ENCODE measurements at regions not wholly inside any gene's neighbourhood (a gene's known extent, or its start where the extent isn't known, plus 50 kb on each side); places are given as distances from the start of the nearest gene placed in this dataset.

GRCh38 chr1:5423109-5423508, 569.1 kb downstream of the NPHP4 start:
- no peak for DNase-seq (ENCODE audit: low read depth in 2 of 2)

DNA sequence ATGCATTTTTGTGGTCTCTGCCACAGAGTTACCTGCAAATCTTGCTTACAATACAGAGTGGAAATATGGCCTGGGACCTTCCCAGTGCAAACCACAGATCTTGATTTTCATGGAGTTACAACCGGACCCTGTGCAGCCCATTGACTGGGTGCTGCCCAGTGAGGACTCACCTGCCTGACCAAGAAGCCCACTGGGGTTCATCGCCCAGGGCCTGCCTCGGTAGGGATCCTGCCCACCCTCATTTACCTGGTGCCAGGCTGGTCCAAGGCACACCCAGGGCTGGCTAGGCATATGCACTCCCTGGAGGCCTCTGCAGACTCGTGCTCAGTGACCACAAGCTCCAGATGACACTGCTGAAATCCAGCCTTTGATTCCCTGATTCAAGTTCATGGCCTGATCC, 572.7 kb downstream of the NPHP4 start:
- no peak for DNase-seq (ENCODE audit: low read depth in 2 of 2)

- DNase-seq (ENCODE audit: low read depth in 2 of 2): no peak
Observed at GRCh38 chr1:5416518-5416917, 575.7 kb downstream of the NPHP4 start.

DNA sequence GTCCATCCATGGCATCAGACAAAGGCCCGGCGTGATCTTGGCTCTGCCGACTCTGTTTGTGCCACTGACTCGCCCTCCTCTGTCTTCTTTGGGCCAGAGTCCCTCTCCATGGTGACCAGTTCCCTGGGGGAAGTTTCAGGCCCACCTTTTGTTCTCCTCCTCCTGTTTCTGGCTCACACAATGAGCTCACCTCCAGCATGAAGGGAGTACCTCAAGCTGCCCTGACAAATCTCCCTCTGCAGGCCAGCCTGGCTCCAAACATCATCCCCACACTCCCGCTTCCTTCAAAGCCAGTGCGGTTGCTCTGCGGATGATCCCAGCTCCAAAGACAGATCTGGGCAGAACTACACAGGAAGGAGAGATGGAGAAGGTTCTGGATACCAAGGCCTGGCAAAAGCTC, 576.6 kb downstream of the NPHP4 start:
- no peak for DNase-seq (ENCODE audit: low read depth in 2 of 2)

GRCh38 chr1:5410652-5411051, 581.6 kb downstream of the NPHP4 start:
- DNase-seq (ENCODE audit: low read depth in 2 of 2): no peak

- no peak for DNase-seq (ENCODE audit: low read depth in 2 of 2)
Observed at GRCh38 chr1:5408401-5408800, 583.8 kb downstream of the NPHP4 start.

- DNase-seq (ENCODE audit: low read depth in 2 of 2): no peak
Observed at GRCh38 chr1:5405263-5405662, 587.0 kb downstream of the NPHP4 start.

DNA sequence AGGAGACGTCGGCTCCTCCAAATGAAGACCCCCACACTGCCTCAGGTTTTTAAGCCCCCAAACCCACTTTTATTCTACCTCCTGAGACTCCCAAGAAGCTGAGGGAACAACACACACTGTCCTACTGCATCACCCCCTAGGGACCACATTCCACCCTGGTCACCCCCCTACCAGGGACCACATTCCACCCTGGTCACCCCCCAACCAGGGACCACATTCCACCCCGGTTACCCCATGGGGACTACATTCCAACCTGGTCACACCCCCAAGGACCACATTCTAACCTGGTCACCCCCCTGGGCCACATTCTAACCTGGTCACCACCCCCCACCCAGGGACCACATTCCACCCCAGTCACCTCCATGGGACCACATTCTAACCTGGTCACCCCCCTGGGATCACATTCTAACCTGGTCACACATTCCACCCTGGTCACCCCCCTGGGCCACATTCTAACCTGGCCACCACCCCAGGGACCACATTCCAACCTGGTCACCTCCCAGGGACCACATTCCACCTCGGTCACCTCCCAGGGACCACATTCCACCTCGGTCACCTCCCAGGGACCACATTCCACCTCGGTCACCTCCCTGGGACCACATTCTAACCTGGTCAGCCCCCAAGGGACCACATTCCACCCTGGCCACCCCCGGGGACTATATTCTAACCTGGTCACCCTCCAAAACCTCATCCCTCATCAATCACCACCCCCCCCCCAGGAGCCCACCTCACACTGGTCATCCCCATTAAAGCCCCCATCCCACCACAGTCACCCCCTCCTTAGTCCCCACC, 587.6 kb downstream of the NPHP4 start:
- no peak for DNase-seq (ENCODE audit: low read depth in 2 of 2)

GRCh38 chr1:5403935-5404334, 588.3 kb downstream of the NPHP4 start:
- no peak for DNase-seq (ENCODE audit: low read depth in 2 of 2)

DNA sequence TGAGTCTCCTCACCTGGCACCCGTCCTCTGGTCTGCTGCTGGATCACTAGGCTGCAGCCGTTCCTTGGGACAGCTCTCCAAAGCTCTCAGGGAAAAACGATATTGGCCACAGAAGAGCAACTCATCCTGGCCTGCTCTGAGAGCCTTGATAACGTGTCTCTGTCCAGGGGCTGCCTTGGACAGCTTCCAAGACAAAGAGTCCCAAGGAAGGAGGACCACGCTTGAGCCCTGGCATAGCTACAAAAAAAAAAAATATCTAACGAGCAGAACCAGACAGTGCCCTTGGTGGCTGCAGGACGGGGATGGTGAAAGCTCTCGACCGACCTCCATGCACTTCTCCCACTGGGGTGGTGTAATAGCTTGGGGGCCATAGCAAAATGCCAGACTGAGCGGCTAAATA, 589.6 kb downstream of the NPHP4 start:
- no peak for DNase-seq (ENCODE audit: low read depth in 2 of 2)

DNA sequence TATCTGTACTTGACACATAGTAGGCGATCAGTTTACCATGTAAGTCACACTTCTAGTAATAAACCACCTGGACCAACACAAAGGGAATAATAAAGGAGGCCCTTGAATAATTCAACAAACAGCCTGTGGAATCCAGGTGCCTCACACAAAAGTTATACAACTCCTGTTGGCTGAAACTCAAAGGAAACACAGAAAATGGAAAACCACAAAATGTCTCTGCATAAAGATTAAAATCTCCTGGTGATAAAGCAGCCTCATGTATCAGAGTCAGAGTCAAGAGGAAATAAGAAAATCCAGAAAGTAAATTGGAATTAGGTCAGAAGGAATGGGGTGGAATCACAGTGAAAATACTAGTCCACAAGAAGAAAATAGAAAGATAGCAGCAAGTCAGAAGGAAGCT, 592.5 kb downstream of the NPHP4 start:
- no peak for DNase-seq (ENCODE audit: low read depth in 2 of 2)

DNA sequence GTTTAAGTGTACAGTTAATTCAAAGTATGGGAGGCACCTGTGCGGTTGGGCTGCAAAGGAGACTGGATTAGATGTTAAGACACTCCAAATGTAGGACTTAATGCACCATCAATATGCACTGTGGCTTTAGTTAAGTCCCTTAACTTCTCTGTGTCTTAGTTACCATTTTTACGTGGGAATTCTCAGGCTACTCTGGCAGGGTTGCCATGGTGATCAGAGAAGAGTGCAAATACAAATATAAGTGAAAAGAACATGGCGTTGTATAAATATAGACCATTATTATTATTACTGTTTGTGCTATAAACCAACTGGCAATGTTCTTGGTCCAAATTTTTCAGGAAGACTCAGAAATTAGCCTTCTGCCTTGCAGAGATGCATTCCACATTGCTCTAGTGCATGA, 595.6 kb downstream of the NPHP4 start:
- no peak for DNase-seq (ENCODE audit: low read depth in 2 of 2)

DNA sequence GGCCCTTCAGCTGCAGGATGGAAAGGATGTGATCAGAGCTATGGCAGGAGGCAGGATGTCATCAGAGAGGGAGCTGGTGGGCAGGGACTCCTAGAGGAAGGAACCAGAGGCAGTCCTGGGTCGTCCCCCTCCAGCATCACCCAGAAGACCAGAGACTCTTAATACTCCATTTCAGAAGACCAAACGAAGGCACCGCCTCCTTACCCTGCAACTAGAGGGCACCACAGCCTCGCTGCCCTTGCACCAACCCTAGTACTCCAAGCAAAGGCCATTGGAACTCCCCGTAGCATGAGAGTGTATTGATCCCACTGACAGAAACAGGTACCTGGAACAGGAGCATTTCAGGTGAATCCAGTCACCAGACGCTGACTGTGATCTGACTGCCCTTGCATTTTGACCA, 598.1 kb downstream of the NPHP4 start:
- no peak for DNase-seq (ENCODE audit: low read depth in 2 of 2)

DNA sequence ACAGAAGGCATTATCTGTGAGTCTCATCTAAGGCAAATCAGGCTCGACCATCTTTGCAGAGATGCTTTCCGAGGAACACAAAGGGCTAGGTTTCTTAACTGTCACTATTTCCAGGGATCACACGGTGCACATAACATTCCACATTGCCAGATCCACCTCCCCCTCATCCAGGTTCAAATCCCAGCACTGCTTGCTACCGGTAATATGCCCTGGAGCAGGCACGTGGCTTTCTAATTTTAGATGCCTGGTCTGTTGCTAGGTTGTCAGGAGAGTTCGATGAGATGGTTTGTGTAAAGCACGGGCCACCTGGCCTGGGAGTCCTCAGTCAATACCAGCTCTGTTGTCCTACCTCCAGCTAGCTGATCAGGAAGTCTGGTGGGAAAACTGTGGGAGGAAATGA, 598.6 kb downstream of the NPHP4 start:
- DNase-seq (ENCODE audit: low read depth in 2 of 2): no peak

DNA sequence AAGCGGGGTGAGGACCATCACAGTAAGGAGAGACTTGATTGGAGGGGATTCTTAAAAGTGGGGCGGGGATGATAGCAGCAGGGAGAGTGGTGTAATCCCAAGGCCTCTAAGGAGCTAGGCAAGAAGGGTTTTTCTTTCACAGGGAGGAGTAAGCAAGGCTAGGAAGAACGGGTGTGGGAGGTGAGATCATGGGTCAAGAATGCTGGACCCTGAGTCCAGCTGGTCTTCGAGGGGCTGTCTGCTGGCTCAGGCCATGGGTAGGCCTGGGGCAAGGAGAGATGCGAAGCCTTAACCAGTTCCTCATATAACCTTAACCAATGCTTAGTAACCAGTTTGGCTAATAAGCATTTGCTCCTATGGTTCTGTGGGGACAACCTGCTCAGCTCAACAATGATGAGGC, 599.1 kb downstream of the NPHP4 start:
- DNase-seq (ENCODE audit: low read depth in 2 of 2): no peak

GRCh38 chr1:5391725-5392124, 600.5 kb downstream of the NPHP4 start:
- DNase-seq (ENCODE audit: low read depth in 2 of 2): no peak

DNA sequence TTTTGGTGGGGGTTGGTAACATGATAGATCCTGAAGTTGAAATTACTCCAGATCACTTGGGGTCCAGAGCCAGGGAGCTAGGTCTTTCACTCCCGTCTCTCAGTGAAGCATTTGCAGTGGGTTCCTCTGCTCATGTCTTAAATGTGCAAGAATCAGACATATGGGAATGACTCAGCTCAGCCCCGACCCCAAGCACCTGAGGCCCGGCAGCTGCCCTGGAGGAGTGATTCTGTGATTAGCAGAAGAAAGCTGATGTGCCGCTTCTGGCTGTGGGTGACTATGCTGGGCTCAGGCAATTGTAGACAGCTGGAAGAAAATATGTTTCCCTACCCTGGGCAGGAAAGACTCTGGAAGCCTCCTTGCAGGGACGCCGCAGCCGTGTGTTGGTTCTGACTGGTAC, 601.7 kb downstream of the NPHP4 start:
- no peak for DNase-seq (ENCODE audit: low read depth in 2 of 2)

DNA sequence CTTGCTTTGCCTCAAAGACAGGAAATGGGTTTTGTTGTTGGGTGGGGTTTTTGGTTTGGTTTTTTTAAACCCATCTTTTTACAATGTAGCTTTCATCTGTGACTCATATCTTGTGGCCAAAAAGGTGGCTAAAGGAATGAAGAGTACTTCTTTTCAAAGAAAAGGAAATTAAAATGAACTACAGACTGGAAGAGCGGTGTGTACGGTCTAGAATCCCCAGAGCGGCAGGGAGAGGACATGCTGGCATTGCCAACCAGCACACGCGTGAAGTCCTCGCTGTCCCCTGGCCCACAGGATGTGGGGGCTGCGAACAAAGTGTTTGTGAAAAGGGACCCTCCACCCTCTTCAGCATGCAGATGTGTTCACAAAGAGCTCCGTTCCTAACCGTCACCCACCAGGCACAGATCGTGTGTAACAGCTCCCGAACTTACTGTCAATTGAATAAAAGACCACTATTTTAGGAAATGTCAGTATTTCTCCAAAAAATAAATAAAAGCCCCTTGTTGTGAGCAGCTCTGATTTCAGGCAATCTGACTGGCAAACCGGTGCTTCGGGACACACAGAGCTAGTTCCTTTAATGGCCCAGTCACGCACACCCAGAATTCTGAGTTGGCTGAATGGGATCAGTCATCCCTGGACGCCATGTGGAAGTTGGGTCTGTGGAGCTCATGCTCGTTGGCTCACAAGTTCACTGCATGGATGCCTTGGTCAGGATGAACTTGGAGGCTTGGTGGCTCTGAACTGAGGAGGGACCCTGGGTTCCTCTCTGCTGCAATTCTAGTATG, 602.9 kb downstream of the NPHP4 start:
- no peak for DNase-seq (ENCODE audit: low read depth in 2 of 2)

DNA sequence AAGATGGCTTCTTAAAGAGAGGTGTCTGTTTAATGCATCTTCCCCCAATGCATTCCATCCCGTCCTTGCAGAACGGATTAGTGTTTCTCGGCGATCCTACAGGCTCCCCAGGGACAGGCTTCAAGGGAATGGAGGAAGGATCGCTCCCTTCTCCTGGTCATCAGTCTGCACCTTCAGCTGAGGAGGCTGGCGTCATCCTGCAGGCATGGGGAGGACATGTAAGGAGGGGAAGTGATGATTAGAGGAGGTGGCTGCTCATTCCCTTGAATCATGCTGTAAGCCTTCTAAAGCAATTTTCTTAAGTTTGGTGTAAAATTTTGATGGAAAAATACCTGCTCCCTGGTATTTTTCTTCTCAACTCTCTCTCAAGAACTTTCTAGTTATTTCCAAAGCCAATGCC, 603.6 kb downstream of the NPHP4 start:
- DNase-seq (ENCODE audit: low read depth in 2 of 2): no peak

GRCh38 chr1:5386371-5386770, 605.9 kb downstream of the NPHP4 start:
- DNase-seq (ENCODE audit: low read depth in 2 of 2): no peak

GRCh38 chr1:5385956-5386355, 606.3 kb downstream of the NPHP4 start:
- DNase-seq (ENCODE audit: low read depth in 2 of 2): no peak

DNA sequence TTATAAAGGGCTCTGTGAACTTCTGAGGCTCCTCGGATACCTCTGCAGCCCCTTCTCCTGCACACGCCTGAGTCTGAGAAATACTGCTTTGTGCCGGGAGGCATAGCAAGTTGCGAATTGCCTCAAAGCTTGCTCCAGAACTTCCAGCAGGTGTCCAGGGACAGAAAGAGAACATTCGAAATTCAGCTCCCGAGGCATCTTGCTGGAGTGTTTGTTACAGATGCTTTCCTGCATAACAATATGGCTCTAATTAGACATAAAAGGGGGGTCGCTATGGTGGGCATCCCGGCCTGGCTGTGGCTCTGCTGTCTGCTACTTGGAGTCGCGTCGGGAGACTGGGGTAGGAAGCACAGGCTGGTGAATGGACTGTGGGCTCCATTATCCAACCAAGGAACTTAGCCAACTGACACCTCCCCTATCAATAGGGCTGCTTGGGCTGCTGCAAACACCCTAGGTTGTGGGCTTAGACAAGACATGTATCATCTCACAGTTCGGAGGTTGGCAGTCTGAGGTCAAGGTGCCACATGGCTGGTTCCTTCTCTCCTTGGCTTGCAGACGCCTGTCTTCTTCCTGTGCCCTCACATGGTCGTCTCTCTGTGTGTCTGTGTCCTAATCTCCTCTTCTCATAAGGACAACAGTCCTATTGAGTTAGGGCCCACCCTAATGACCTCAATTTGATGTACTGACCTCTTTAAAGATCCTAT, 607.0 kb downstream of the NPHP4 start:
- DNase-seq (ENCODE audit: low read depth in 2 of 2): no peak

- DNase-seq (ENCODE audit: low read depth in 2 of 2): no peak
Observed at GRCh38 chr1:5381491-5381890, 610.7 kb downstream of the NPHP4 start.

Data from fibroblast of skin of left biceps (primary cell).